ENCODE measurements at regions not wholly inside any gene's neighbourhood (a gene's known extent, or its start where the extent isn't known, plus 50 kb on each side); places are given as distances from the start of the nearest gene placed in this dataset.

- intact Hi-C loops (cut with micrococcal nuclease) = no loop called here
- Mint-ChIP-seq H3K27me3 (no peaks in the 10 kb centered on the region), H3K27ac (no peak overlapping the region), H3K4me3 (no peak overlapping the region), H3K36me3 (ENCODE audit: low read depth) (no peaks in the 10 kb centered on the region), H3K9me3 (peaks cover 3% of the 10 kb centered on the region), H3K4me1 (no peaks in the 10 kb centered on the region)
- ChIA-PET POLR2A (no interaction called here), CTCF (no interaction called here)
- TF ChIP-seq CTCF (IDR thresholded peaks at IDR 0.05) = no peak
- ATAC-seq (ENCODE audit: low read depth) = no peak
- DNase-seq = no peak
Measured at GRCh38 chr7:156461881-156462665, 178.5 kb upstream of the RNF32 start.

- Mint-ChIP-seq H3K9me3 (peaks cover 3% of the 10 kb centered on the region), H3K27ac (no peak overlapping the region), H3K27me3 (peaks cover 2% of the 10 kb centered on the region), H3K4me3 (no peak overlapping the region), H3K4me1 (no peaks in the 10 kb centered on the region), H3K36me3 (ENCODE audit: low read depth) (no peaks in the 10 kb centered on the region)
- ChIA-PET CTCF (no interaction called here), POLR2A (no interaction called here)
- DNase-seq (no peak), ATAC-seq (ENCODE audit: low read depth) (no peak)
- intact Hi-C loops (cut with micrococcal nuclease) = no loop called here
- no peak for TF ChIP-seq CTCF (IDR thresholded peaks at IDR 0.05)
Measured at GRCh38 chr7:156460858-156461627, 179.5 kb upstream of the RNF32 start.

GRCh38 chr7:156459582-156459981 lies 181.0 kb upstream of the RNF32 start:
- Mint-ChIP-seq H3K36me3 (ENCODE audit: low read depth) (no peaks in the 10 kb centered on the region), H3K27me3 (peaks cover 6% of the 10 kb centered on the region), H3K27ac (no peak overlapping the region), H3K4me3 (no peak overlapping the region), H3K4me1 (no peaks in the 10 kb centered on the region), H3K9me3 (peaks cover 2% of the 10 kb centered on the region)
- no peak for TF ChIP-seq CTCF (IDR thresholded peaks at IDR 0.05)
- ATAC-seq (ENCODE audit: low read depth) = no peak
- intact Hi-C loops (cut with micrococcal nuclease) = no loop called here
- ChIA-PET CTCF (no interaction called here), POLR2A (no interaction called here)
- no peak for DNase-seq

- intact Hi-C loops (cut with micrococcal nuclease) = no loop called here
- Mint-ChIP-seq H3K27ac (no peak overlapping the region), H3K4me1 (no peaks in the 10 kb centered on the region), H3K27me3 (peaks cover 6% of the 10 kb centered on the region), H3K4me3 (no peak overlapping the region), H3K36me3 (ENCODE audit: low read depth) (no peaks in the 10 kb centered on the region), H3K9me3 (no peaks in the 10 kb centered on the region)
- CTCF ChIA-PET = no interaction called here
- POLR2A ChIA-PET = no interaction called here
- DNase-seq = no peak
- no peak for ATAC-seq (ENCODE audit: low read depth)
- TF ChIP-seq CTCF (IDR thresholded peaks at IDR 0.05) = no peak
Measured at GRCh38 chr7:156459067-156459466, 181.5 kb upstream of the RNF32 start.

- intact Hi-C loops (cut with micrococcal nuclease) = no loop called here
- H3K4me1 Mint-ChIP-seq = no peaks in the 10 kb centered on the region
- H3K27ac Mint-ChIP-seq = no peak overlapping the region
- TF ChIP-seq CTCF (IDR thresholded peaks at IDR 0.05) = no peak
- H3K27me3 Mint-ChIP-seq = peaks cover 6% of the 10 kb centered on the region
- ChIA-PET POLR2A (no interaction called here), CTCF (no interaction called here)
- ATAC-seq (ENCODE audit: low read depth) (no peak), DNase-seq (no peak)
- no peak overlapping the region for H3K4me3 Mint-ChIP-seq
- H3K9me3 Mint-ChIP-seq = no peaks in the 10 kb centered on the region
- H3K36me3 Mint-ChIP-seq (ENCODE audit: low read depth) = no peaks in the 10 kb centered on the region
Measured at GRCh38 chr7:156458011-156458410, 182.6 kb upstream of the RNF32 start.

Measured in activated B cell treated with CpG ODN at 0.5 μM for 24 hours (primary cell).